ENCODE measurements at regions not wholly inside any gene's neighbourhood (a gene's known extent, or its start where the extent isn't known, plus 50 kb on each side); places are given as distances from the start of the nearest gene placed in this dataset.

- peak; percentile 46 for DNase-seq (ENCODE audit: low spot score)
- Mint-ChIP-seq H3K9me3 (ENCODE audit: low read depth) (no peaks in the 10 kb centered on the region), H3K27me3 (ENCODE audit: low read depth) (no peaks in the 10 kb centered on the region), H3K4me1 (ENCODE audit: low read depth) (peaks cover 43% of the 10 kb centered on the region), H3K36me3 (ENCODE audit: low read depth) (no peaks in the 10 kb centered on the region), H3K4me3 (ENCODE audit: unreplicated experiment) (no peak overlapping the region), H3K27ac (ENCODE audit: unreplicated experiment) (peak overlapping the region; percentile 97)
- TF ChIP-seq CTCF (IDR thresholded peaks at IDR 0.05) = no peak
These were observed 84.8 kb downstream of the MRPL14 start for GRCh38 chr6:44042261-44042988.

GRCh38 chr6:44041461-44042260, 85.6 kb downstream of the MRPL14 start:
- Mint-ChIP-seq H3K36me3 (ENCODE audit: low read depth) (no peaks in the 10 kb centered on the region), H3K4me1 (ENCODE audit: low read depth) (peaks cover 41% of the 10 kb centered on the region), H3K27ac (ENCODE audit: unreplicated experiment) (peak overlapping the region; percentile 97), H3K9me3 (ENCODE audit: low read depth) (no peaks in the 10 kb centered on the region), H3K4me3 (ENCODE audit: unreplicated experiment) (no peak overlapping the region), H3K27me3 (ENCODE audit: low read depth) (no peaks in the 10 kb centered on the region)
- DNase-seq (ENCODE audit: low spot score) = peak; percentile 58
- TF ChIP-seq CTCF (IDR thresholded peaks at IDR 0.05) = no peak

- no peaks in the 10 kb centered on the region for H3K36me3 Mint-ChIP-seq (ENCODE audit: low read depth)
- peaks cover 50% of the 10 kb centered on the region for H3K4me1 Mint-ChIP-seq (ENCODE audit: low read depth)
- H3K9me3 Mint-ChIP-seq (ENCODE audit: low read depth) = peaks cover under 1% of the 10 kb centered on the region
- no peak for TF ChIP-seq CTCF (IDR thresholded peaks at IDR 0.05)
- no peak overlapping the region for H3K4me3 Mint-ChIP-seq (ENCODE audit: unreplicated experiment)
- H3K27ac Mint-ChIP-seq (ENCODE audit: unreplicated experiment) = peak overlapping the region; percentile 97
- H3K27me3 Mint-ChIP-seq (ENCODE audit: low read depth) = no peaks in the 10 kb centered on the region
- peak; percentile 54 for DNase-seq (ENCODE audit: low spot score)
These were observed 86.5 kb downstream of the MRPL14 start for GRCh38 chr6:44040786-44041185.

GRCh38 chr6:44039839-44040350, 87.4 kb downstream of the MRPL14 start:
- Mint-ChIP-seq H3K4me3 (ENCODE audit: unreplicated experiment) (no peak overlapping the region), H3K9me3 (ENCODE audit: low read depth) (peaks cover 2% of the 10 kb centered on the region), H3K36me3 (ENCODE audit: low read depth) (no peaks in the 10 kb centered on the region), H3K27ac (ENCODE audit: unreplicated experiment) (no peak overlapping the region), H3K27me3 (ENCODE audit: low read depth) (no peaks in the 10 kb centered on the region), H3K4me1 (ENCODE audit: low read depth) (peaks cover 59% of the 10 kb centered on the region)
- TF ChIP-seq CTCF (IDR thresholded peaks at IDR 0.05) = no peak
- DNase-seq (ENCODE audit: low spot score) = peak; percentile 42

- no peak for TF ChIP-seq CTCF (IDR thresholded peaks at IDR 0.05)
- Mint-ChIP-seq H3K27me3 (ENCODE audit: low read depth) (no peaks in the 10 kb centered on the region), H3K4me3 (ENCODE audit: unreplicated experiment) (no peak overlapping the region), H3K4me1 (ENCODE audit: low read depth) (peaks cover 65% of the 10 kb centered on the region), H3K9me3 (ENCODE audit: low read depth) (peaks cover 2% of the 10 kb centered on the region), H3K27ac (ENCODE audit: unreplicated experiment) (no peak overlapping the region), H3K36me3 (ENCODE audit: low read depth) (no peaks in the 10 kb centered on the region)
- peak; percentile 49 for DNase-seq (ENCODE audit: low spot score)
These were observed 88.0 kb downstream of the MRPL14 start for GRCh38 chr6:44039191-44039719.

Data from chondrocyte (in vitro differentiated cells).